Thyroid gland (tissue), 4 donors: ENCODE measurements at regions not wholly inside any gene's neighbourhood (a gene's known extent, or its start where the extent isn't known, plus 50 kb on each side); places are given as distances from the start of the nearest gene placed in this dataset.
"Not testable (repeated sequence)": the region's sequence is repeated elsewhere in the genome, so short reads cannot be mapped to it uniquely, and the experiment has no call there.

ENCODE experiments used
- POLR2A ChIP-seq, 2 donors: fragments of 450-650 bp; IDR thresholded peaks; one replicate each; pipeline ENCODE4 v1.6.1; 2017; ENCODE audit warnings: antibody characterized with exemption in 2 of 2, mild to moderate bottlenecking in 2 of 2, moderate library complexity in 1 of 2
- TF ChIP-seq, protein P1 (sequence below), 6 experiments: fragments of 200-600 bp in 3 of 6; fragments of 450-650 bp in 3 of 6; sonication (generic) in 3 of 6; IDR thresholded peaks; one replicate each; pipeline ENCODE4 v1.5.1; 2016 to 2019; ENCODE audit warnings: antibody characterized with exemption in 6 of 6, mild to moderate bottlenecking in 2 of 6, inconsistent platforms in 1 of 6, moderate library complexity in 1 of 6

DNA sequence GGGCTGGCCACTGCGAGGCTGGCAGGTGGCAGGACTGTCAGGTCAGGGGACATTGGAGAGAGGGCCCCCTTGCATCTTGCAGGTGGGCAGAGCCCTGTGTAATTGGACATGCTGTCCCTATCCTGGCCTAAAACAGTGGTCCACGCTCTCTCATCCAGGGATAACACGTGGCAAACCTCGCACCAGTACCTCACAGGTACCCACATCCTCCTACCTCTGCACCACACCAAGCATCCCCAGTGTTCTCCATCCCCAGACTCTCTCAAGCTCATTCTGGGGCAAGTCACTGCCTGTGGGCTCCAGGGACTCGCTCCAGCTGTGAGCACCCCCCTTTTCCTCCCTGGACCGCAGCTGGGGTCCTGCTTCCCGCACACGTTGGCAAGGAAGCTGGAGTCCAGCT, 212.3 kb upstream of the LRRC61 start:
- TF ChIP-seq, protein P1, sequence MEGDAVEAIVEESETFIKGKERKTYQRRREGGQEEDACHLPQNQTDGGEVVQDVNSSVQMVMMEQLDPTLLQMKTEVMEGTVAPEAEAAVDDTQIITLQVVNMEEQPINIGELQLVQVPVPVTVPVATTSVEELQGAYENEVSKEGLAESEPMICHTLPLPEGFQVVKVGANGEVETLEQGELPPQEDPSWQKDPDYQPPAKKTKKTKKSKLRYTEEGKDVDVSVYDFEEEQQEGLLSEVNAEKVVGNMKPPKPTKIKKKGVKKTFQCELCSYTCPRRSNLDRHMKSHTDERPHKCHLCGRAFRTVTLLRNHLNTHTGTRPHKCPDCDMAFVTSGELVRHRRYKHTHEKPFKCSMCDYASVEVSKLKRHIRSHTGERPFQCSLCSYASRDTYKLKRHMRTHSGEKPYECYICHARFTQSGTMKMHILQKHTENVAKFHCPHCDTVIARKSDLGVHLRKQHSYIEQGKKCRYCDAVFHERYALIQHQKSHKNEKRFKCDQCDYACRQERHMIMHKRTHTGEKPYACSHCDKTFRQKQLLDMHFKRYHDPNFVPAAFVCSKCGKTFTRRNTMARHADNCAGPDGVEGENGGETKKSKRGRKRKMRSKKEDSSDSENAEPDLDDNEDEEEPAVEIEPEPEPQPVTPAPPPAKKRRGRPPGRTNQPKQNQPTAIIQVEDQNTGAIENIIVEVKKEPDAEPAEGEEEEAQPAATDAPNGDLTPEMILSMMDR (IDR thresholded peaks at IDR 0.05): not testable (repeated sequence)
- not testable (repeated sequence) for TF ChIP-seq POLR2A (IDR thresholded peaks at IDR 0.05)
